ENCODE measurements at regions not wholly inside any gene's neighbourhood (a gene's known extent, or its start where the extent isn't known, plus 50 kb on each side); places are given as distances from the start of the nearest gene placed in this dataset.
A peak's percentile ranks its signal among the peaks of the same experiment; 100 is the strongest.

GRCh38 chr3:109532257-109533216, 195.2 kb upstream of the DPPA4 start:
- DNase-seq = peak; percentile 30

- DNase-seq = no peak
Observed at GRCh38 chr3:109545746-109546145, 208.4 kb upstream of the DPPA4 start.

GRCh38 chr3:109548192-109548938, 211.0 kb upstream of the DPPA4 start:
- no peak for DNase-seq

GRCh38 chr3:109553591-109554371, 216.4 kb upstream of the DPPA4 start:
- DNase-seq = no peak

GRCh38 chr3:109559389-109559788, 222.0 kb upstream of the DPPA4 start:
- no peak for DNase-seq

- DNase-seq = peak; percentile 24
Observed at GRCh38 chr3:109563149-109563548, 225.8 kb upstream of the DPPA4 start.

- no peak for DNase-seq
Observed at GRCh38 chr3:109569135-109569846, 231.9 kb upstream of the DPPA4 start.

GRCh38 chr3:109570408-109570807, 233.1 kb upstream of the DPPA4 start:
- no peak for DNase-seq

GRCh38 chr3:109572301-109572700, 235.0 kb upstream of the DPPA4 start:
- DNase-seq = no peak

- DNase-seq = no peak
Observed at GRCh38 chr3:109596991-109597390, 259.6 kb upstream of the DPPA4 start.

- DNase-seq = no peak
Observed at GRCh38 chr3:109597444-109597843, 260.1 kb upstream of the DPPA4 start.

GRCh38 chr3:109607897-109608296, 270.6 kb upstream of the DPPA4 start:
- no peak for DNase-seq

- no peak for DNase-seq
Observed at GRCh38 chr3:109608574-109608973, 271.2 kb upstream of the DPPA4 start.

- no peak for DNase-seq
Observed at GRCh38 chr3:109618766-109619378, 281.5 kb upstream of the DPPA4 start.

GRCh38 chr3:109631897-109632296, 294.6 kb upstream of the DPPA4 start:
- DNase-seq = no peak

GRCh38 chr3:109640146-109640652, 302.9 kb upstream of the DPPA4 start:
- no peak for DNase-seq

- no peak for DNase-seq
Observed at GRCh38 chr3:109642025-109642424, 304.7 kb upstream of the DPPA4 start.

GRCh38 chr3:109643590-109643989, 306.2 kb upstream of the DPPA4 start:
- no peak for DNase-seq

- no peak for DNase-seq
Observed at GRCh38 chr3:109644332-109644731, 307.0 kb upstream of the DPPA4 start.

- DNase-seq = no peak
Observed at GRCh38 chr3:109644746-109645145, 307.4 kb upstream of the DPPA4 start.

GRCh38 chr3:109648027-109648426, 310.7 kb upstream of the DPPA4 start:
- no peak for DNase-seq

GRCh38 chr3:109656225-109656624, 318.9 kb upstream of the DPPA4 start:
- DNase-seq = no peak
